Uterus (tissue), 3 donors: ENCODE measurements at regions not wholly inside any gene's neighbourhood (a gene's known extent, or its start where the extent isn't known, plus 50 kb on each side); places are given as distances from the start of the nearest gene placed in this dataset.
"Not testable (repeated sequence)": the region's sequence is repeated elsewhere in the genome, so short reads cannot be mapped to it uniquely, and the experiment has no call there.

Experiments
- DNase-seq, 2 donors: peaks; one replicate each; pipeline ENCODE4 v3.0.0-alpha.2; 2019 to 2020
- H3K27ac ChIP-seq, 2 donors: fragments of 200-600 bp; sonication (generic); 1 replicate in 1 of 2; 2 replicates in 1 of 2; pipeline ENCODE4 v1.5.1; 2016 to 2018
- H3K27me3 ChIP-seq, 2 donors: fragments of 200-600 bp; sonication (generic); one replicate each; pipeline ENCODE4 v1.5.1; 2018 to 2019; ENCODE audit warnings: control low read depth in 1 of 2
- H3K36me3 ChIP-seq, 2 donors: fragments of 200-600 bp; sonication (generic); one replicate each; pipeline ENCODE4 v1.5.1; 2019; ENCODE audit warnings: control low read depth in 1 of 2
- H3K4me1 ChIP-seq, 2 donors: fragments of 200-600 bp; sonication (generic); one replicate each; pipeline ENCODE4 v1.5.1; 2018 to 2019; ENCODE audit warnings: control low read depth in 1 of 2
- H3K4me3 ChIP-seq, 2 donors: fragments of 200-600 bp; sonication (generic); 1 replicate in 1 of 2; 2 replicates in 1 of 2; pipeline ENCODE4 v1.5.1; 2018 to 2019; ENCODE audit warnings: mild to moderate bottlenecking in 1 of 2
- H3K9me3 ChIP-seq, 2 donors: fragments of 200-600 bp; sonication (generic); one replicate each; pipeline ENCODE4 v1.5.1; 2019; ENCODE audit warnings: control low read depth in 1 of 2
- CTCF ChIP-seq, 4 experiments: fragments of 200-600 bp in 2 of 4; fragments of 450-650 bp in 2 of 4; sonication (generic) in 2 of 4; IDR thresholded peaks; one replicate each; pipeline ENCODE4 v1.5.1; 2016 to 2019; ENCODE audit warnings: antibody characterized with exemption in 4 of 4, mild to moderate bottlenecking in 2 of 4, moderate library complexity in 1 of 4
- POLR2A ChIP-seq, 2 donors: fragments of 450-650 bp; IDR thresholded peaks; one replicate each; pipeline ENCODE4 v1.6.1; 2016; ENCODE audit warnings: antibody characterized with exemption in 2 of 2, mild to moderate bottlenecking in 1 of 2, moderate library complexity in 1 of 2
- intact Hi-C: fragments of 100-400 bp; cut with DNase I; formaldehyde crosslinking; loops from one replicate; pipeline ENCODE4 v1.15.1; 2023; ENCODE audit warnings: low total_unique reads
- donor health status: DM: yes; HTN: yes; CAD: no.

- Histone ChIP-seq H3K9me3 (peaks cover 0 to 4% of the 10 kb centered on the region in 2 donors), H3K36me3 (no peaks in the 10 kb centered on the region), H3K27ac (no peak overlapping the region), H3K27me3 (no peaks in the 10 kb centered on the region), H3K4me3 (no peak overlapping the region), H3K4me1 (no peaks in the 10 kb centered on the region)
- DNase-seq: no peak
- intact Hi-C loops: no loop called here
- TF ChIP-seq POLR2A (IDR thresholded peaks at IDR 0.05) (no peak), CTCF (IDR thresholded peaks at IDR 0.05) (no peak)
Measured at GRCh38 chr15:69876064-69876940, 221.4 kb downstream of the TLE3 start.

- H3K27ac ChIP-seq, H3K4me1 ChIP-seq, DNase-seq, intact Hi-C loops, H3K4me3 ChIP-seq, H3K27me3 ChIP-seq, H3K9me3 ChIP-seq, H3K36me3 ChIP-seq: not testable (repeated sequence)
Measured at GRCh38 chr15:69879963-69880362, 217.8 kb downstream of the TLE3 start.

GRCh38 chr15:69880571-69881301, 217.0 kb downstream of the TLE3 start:
- H3K27ac ChIP-seq: no peak overlapping the region
- intact Hi-C loops: no loop called here
- no peaks in the 10 kb centered on the region for H3K4me1 ChIP-seq
- no peaks in the 10 kb centered on the region for H3K27me3 ChIP-seq
- no peaks in the 10 kb centered on the region for H3K9me3 ChIP-seq
- TF ChIP-seq POLR2A (IDR thresholded peaks at IDR 0.05) (no peak), CTCF (IDR thresholded peaks at IDR 0.05) (no peak)
- no peaks in the 10 kb centered on the region for H3K36me3 ChIP-seq
- H3K4me3 ChIP-seq: no peak overlapping the region
- no peak for DNase-seq

- Histone ChIP-seq H3K27ac (no peak overlapping the region), H3K4me3 (no peak overlapping the region), H3K9me3 (no peaks in the 10 kb centered on the region), H3K36me3 (no peaks in the 10 kb centered on the region), H3K4me1 (no peaks in the 10 kb centered on the region), H3K27me3 (no peaks in the 10 kb centered on the region)
- intact Hi-C loops: no loop called here
- no peak for DNase-seq
- TF ChIP-seq CTCF (IDR thresholded peaks at IDR 0.05) (no peak), POLR2A (IDR thresholded peaks at IDR 0.05) (no peak)
Measured at GRCh38 chr15:69881302-69881670, 216.4 kb downstream of the TLE3 start.

GRCh38 chr15:69881766-69882165, 216.0 kb downstream of the TLE3 start:
- DNase-seq: no peak
- Histone ChIP-seq H3K4me1 (no peaks in the 10 kb centered on the region), H3K27ac (no peak overlapping the region), H3K9me3 (no peaks in the 10 kb centered on the region), H3K4me3 (no peak overlapping the region), H3K27me3 (no peaks in the 10 kb centered on the region), H3K36me3 (no peaks in the 10 kb centered on the region)
- intact Hi-C loops: no loop called here
- TF ChIP-seq POLR2A (IDR thresholded peaks at IDR 0.05) (no peak), CTCF (IDR thresholded peaks at IDR 0.05) (no peak)
